ENCODE measurements at regions not wholly inside any gene's neighbourhood (a gene's known extent, or its start where the extent isn't known, plus 50 kb on each side); places are given as distances from the start of the nearest gene placed in this dataset.

DNA sequence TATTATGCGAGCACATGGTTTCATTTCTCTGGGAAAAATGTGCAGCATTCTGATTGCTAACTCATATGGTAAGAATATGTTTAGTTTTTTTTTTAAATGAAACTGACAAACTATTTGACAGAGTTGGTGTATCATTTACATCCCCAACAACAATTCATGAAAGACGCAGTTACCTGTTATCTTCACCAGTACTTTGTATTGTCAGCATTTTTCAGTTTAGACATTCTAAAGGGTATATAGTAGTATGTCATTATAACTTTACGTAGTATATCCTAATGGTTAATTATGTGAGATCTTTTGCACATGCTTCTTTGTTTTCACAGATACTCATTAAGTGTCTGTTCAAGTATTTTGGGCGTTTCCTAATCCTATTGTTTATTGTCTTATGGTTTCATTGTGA, 891.1 kb upstream of the AGA start:
- no peak overlapping the region for H2AFZ ChIP-seq (ENCODE audit: low read length)
- H3K27me3 ChIP-seq (ENCODE audit: control insufficient read depth in 1 of 2, insufficient read depth in 2 of 2, low read length in 2 of 2): no peaks in the 10 kb centered on the region
- no peaks in the 10 kb centered on the region for H4K20me1 ChIP-seq (ENCODE audit: insufficient read depth, low read length)
- in situ Hi-C loops (cut with HindIII; ENCODE audit: extremely low pct_ligation_motif_present, low pct_unique_long_range_greater_than_20kb) (no loop called here), intact Hi-C loops (cut with micrococcal nuclease; ENCODE audit: unreplicated experiment) (no loop called here)
- H3K79me2 ChIP-seq (ENCODE audit: insufficient read depth, low read length): no peaks in the 10 kb centered on the region
- no TSS peak for BruUV-seq (replicated peaks)
- ChIA-PET POLR2A (no interaction called here), CTCF (ENCODE audit: low intra/inter-chr PET ratio, low total read pairs) (no interaction called here)
- WGBS (ENCODE audit: low lambda C conversion rate): 3% methylated on average over 4 of the region's 4 CpGs
- H3K4me1 ChIP-seq (ENCODE audit: insufficient read depth, low read length): no peaks in the 10 kb centered on the region
- FAIRE-seq (no peak), DNase-seq (ENCODE audit: low spot score) (no peak), ATAC-seq (no peak)
- TF ChIP-seq, protein P1, sequence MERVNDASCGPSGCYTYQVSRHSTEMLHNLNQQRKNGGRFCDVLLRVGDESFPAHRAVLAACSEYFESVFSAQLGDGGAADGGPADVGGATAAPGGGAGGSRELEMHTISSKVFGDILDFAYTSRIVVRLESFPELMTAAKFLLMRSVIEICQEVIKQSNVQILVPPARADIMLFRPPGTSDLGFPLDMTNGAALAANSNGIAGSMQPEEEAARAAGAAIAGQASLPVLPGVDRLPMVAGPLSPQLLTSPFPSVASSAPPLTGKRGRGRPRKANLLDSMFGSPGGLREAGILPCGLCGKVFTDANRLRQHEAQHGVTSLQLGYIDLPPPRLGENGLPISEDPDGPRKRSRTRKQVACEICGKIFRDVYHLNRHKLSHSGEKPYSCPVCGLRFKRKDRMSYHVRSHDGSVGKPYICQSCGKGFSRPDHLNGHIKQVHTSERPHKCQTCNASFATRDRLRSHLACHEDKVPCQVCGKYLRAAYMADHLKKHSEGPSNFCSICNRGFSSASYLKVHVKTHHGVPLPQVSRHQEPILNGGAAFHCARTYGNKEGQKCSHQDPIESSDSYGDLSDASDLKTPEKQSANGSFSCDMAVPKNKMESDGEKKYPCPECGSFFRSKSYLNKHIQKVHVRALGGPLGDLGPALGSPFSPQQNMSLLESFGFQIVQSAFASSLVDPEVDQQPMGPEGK (CRISPR knock-in tag; IDR thresholded peaks at IDR 0.05): no peak
- TF ChIP-seq SCMH1 (CRISPR knock-in tag; IDR thresholded peaks at IDR 0.05; ENCODE audit: borderline replicate concordance): no peak
- TF ChIP-seq NFKBIZ (CRISPR knock-in tag; IDR thresholded peaks at IDR 0.05): no peak
- no peak for TF ChIP-seq MED1 (CRISPR knock-in tag; IDR thresholded peaks at IDR 0.05)
- TF ChIP-seq MAFK (conservative IDR thresholded peaks at IDR 0.05 in 1 of 2, IDR thresholded peaks at IDR 0.05 in 1 of 2; ENCODE audit: low read length in 2 of 2): peak; percentile 62 to 72
- no peak for TF ChIP-seq NCOA1 (CRISPR knock-in tag; IDR thresholded peaks at IDR 0.05)
- peak; percentile 59 for TF ChIP-seq MAFF (IDR thresholded peaks at IDR 0.05; ENCODE audit: low read depth, low read length)
- no peak for TF ChIP-seq SNAI1 (CRISPR knock-in tag; IDR thresholded peaks at IDR 0.05; ENCODE audit: borderline replicate concordance)
- TF ChIP-seq GATAD1 (CRISPR knock-in tag; IDR thresholded peaks at IDR 0.05): no peak
- no peak overlapping the region for H3K27ac ChIP-seq (ENCODE audit: extremely low read length, insufficient read depth, low read length)
- no peak overlapping the region for H3K9ac ChIP-seq (ENCODE audit: insufficient read depth, low read depth, low read length)
- no peak overlapping the region for H3K4me2 ChIP-seq (ENCODE audit: low read depth, low read length)
- H3K9me3 ChIP-seq (ENCODE audit: low read length): peaks cover 5% of the 10 kb centered on the region
- no peaks in the 10 kb centered on the region for H3K36me3 ChIP-seq (replicated peaks in 1 of 2; ENCODE audit: control insufficient read depth in 1 of 2, insufficient read depth in 2 of 2, low read length in 2 of 2)
- H3K4me3 ChIP-seq (replicated peaks in 1 of 3; ENCODE audit: insufficient read depth in 1 of 3, low read depth in 2 of 3, low read length in 3 of 3): no peak overlapping the region

DNA sequence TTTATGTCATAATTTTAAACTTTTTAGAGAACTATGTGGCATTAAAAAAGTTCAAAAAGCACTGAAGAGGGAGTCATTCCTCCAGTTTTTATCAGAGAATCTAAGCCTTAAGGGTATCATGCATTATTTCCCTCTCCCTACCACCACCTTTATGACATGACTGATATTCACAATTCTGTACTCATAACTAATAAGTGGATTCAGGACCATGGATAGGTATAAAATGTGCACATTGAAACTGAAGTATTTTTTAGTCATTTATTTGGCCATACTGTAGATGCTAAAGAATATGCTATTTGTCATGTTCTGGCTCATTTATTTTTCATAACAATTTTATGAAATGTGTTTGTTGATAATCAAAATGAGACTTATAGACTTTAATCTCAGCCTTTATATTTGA, 897.5 kb upstream of the AGA start:
- H3K9me3 ChIP-seq (ENCODE audit: low read length): peaks cover 13% of the 10 kb centered on the region; the same call in 1 of the 2 replicates
- DNase-seq (ENCODE audit: low spot score) (no peak), ATAC-seq (no peak), FAIRE-seq (no peak)
- H3K4me1 ChIP-seq (ENCODE audit: insufficient read depth, low read length): no peaks in the 10 kb centered on the region
- H3K36me3 ChIP-seq (replicated peaks in 1 of 2; ENCODE audit: control insufficient read depth in 1 of 2, insufficient read depth in 2 of 2, low read length in 2 of 2): no peaks in the 10 kb centered on the region
- H3K27me3 ChIP-seq (ENCODE audit: control insufficient read depth in 1 of 2, insufficient read depth in 2 of 2, low read length in 2 of 2): no peaks in the 10 kb centered on the region
- no TSS peak for BruUV-seq (replicated peaks)
- H2AFZ ChIP-seq (ENCODE audit: low read length): no peak overlapping the region
- H3K9ac ChIP-seq (ENCODE audit: insufficient read depth, low read depth, low read length): no peak overlapping the region
- no peak overlapping the region for H3K27ac ChIP-seq (ENCODE audit: extremely low read length, insufficient read depth, low read length)
- no peaks in the 10 kb centered on the region for H4K20me1 ChIP-seq (ENCODE audit: insufficient read depth, low read length)
- no peaks in the 10 kb centered on the region for H3K79me2 ChIP-seq (ENCODE audit: insufficient read depth, low read length)
- H3K4me2 ChIP-seq (ENCODE audit: low read depth, low read length): no peak overlapping the region
- ChIA-PET CTCF (ENCODE audit: low intra/inter-chr PET ratio, low total read pairs) (no interaction called here), POLR2A (no interaction called here)
- H3K4me3 ChIP-seq (replicated peaks in 1 of 3; ENCODE audit: insufficient read depth in 1 of 3, low read depth in 2 of 3, low read length in 3 of 3): no peak overlapping the region
- in situ Hi-C loops (cut with HindIII; ENCODE audit: extremely low pct_ligation_motif_present, low pct_unique_long_range_greater_than_20kb) (no loop called here), intact Hi-C loops (cut with micrococcal nuclease; ENCODE audit: unreplicated experiment) (no loop called here)
- TF ChIP-seq, protein P2, sequence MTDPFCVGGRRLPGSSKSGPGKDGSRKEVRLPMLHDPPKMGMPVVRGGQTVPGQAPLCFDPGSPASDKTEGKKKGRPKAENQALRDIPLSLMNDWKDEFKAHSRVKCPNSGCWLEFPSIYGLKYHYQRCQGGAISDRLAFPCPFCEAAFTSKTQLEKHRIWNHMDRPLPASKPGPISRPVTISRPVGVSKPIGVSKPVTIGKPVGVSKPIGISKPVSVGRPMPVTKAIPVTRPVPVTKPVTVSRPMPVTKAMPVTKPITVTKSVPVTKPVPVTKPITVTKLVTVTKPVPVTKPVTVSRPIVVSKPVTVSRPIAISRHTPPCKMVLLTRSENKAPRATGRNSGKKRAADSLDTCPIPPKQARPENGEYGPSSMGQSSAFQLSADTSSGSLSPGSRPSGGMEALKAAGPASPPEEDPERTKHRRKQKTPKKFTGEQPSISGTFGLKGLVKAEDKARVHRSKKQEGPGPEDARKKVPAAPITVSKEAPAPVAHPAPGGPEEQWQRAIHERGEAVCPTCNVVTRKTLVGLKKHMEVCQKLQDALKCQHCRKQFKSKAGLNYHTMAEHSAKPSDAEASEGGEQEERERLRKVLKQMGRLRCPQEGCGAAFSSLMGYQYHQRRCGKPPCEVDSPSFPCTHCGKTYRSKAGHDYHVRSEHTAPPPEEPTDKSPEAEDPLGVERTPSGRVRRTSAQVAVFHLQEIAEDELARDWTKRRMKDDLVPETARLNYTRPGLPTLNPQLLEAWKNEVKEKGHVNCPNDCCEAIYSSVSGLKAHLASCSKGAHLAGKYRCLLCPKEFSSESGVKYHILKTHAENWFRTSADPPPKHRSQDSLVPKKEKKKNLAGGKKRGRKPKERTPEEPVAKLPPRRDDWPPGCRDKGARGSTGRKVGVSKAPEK (CRISPR knock-in tag; IDR thresholded peaks at IDR 0.05; ENCODE audit: borderline replicate concordance): no peak
- TF ChIP-seq, protein P3, sequence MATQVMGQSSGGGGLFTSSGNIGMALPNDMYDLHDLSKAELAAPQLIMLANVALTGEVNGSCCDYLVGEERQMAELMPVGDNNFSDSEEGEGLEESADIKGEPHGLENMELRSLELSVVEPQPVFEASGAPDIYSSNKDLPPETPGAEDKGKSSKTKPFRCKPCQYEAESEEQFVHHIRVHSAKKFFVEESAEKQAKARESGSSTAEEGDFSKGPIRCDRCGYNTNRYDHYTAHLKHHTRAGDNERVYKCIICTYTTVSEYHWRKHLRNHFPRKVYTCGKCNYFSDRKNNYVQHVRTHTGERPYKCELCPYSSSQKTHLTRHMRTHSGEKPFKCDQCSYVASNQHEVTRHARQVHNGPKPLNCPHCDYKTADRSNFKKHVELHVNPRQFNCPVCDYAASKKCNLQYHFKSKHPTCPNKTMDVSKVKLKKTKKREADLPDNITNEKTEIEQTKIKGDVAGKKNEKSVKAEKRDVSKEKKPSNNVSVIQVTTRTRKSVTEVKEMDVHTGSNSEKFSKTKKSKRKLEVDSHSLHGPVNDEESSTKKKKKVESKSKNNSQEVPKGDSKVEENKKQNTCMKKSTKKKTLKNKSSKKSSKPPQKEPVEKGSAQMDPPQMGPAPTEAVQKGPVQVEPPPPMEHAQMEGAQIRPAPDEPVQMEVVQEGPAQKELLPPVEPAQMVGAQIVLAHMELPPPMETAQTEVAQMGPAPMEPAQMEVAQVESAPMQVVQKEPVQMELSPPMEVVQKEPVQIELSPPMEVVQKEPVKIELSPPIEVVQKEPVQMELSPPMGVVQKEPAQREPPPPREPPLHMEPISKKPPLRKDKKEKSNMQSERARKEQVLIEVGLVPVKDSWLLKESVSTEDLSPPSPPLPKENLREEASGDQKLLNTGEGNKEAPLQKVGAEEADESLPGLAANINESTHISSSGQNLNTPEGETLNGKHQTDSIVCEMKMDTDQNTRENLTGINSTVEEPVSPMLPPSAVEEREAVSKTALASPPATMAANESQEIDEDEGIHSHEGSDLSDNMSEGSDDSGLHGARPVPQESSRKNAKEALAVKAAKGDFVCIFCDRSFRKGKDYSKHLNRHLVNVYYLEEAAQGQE (IDR thresholded peaks at IDR 0.05; ENCODE audit: borderline replicate concordance in 1 of 2, low read depth in 1 of 2, low read length in 2 of 2): 0 out of 4 replicates have a peak, but pooled peaks of 1 of the 2 experiments have one; percentile 14

Data from HepG2 (cell line).